ENCODE measurements at regions not wholly inside any gene's neighbourhood (a gene's known extent, or its start where the extent isn't known, plus 50 kb on each side); places are given as distances from the start of the nearest gene placed in this dataset.
A peak's percentile ranks its signal among the peaks of the same experiment; 100 is the strongest.
"Not testable (repeated sequence)": the region's sequence is repeated elsewhere in the genome, so short reads cannot be mapped to it uniquely, and the experiment has no call there.

DNA sequence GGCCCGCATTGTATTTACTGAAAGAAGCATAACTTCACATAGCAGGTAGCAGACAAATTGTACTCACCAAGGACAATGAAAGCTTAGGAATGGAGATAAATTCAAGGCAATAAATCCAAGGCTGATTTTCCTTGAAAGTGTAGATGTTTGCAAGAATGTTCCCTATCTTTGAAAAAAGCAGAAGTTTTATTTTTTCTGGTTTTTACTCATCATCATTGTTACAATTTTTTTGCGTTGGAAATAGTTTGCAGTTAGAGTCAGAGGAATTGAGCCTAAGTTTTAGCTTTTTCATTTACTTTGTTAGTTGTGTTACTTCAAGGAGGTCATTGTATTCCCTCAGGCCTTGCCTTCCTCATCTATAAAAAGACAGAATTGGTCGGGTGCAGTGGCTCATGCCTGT, 213.9 kb upstream of the TBL1XR1 start:
- H3K9me2 ChIP-seq (replicated peaks; ENCODE audit: low read depth, low read length): no peaks in the 10 kb centered on the region
- no peaks in the 10 kb centered on the region for H3K36me3 ChIP-seq (ENCODE audit: insufficient read depth, low read length)
- no peaks in the 10 kb centered on the region for H3K79me2 ChIP-seq (ENCODE audit: insufficient read depth, low read length)
- peak overlapping the region; percentile 66 for H3K9ac ChIP-seq (ENCODE audit: low read depth, low read length, poor library complexity, severe bottlenecking)
- peaks cover 35% of the 10 kb centered on the region for H3K4me1 ChIP-seq (ENCODE audit: insufficient read depth, low read length, poor library complexity, severe bottlenecking)
- no peak for TF ChIP-seq CTCF (conservative IDR thresholded peaks at IDR 0.05; ENCODE audit: low read length)
- H3K4me3 ChIP-seq (ENCODE audit: low read length, poor library complexity, severe bottlenecking): peak overlapping the region; percentile 25
- 0 out of 2 replicates have a peak overlapping the region, but pooled peaks have one; percentile 25 for H2AFZ ChIP-seq (ENCODE audit: low read length)
- peaks cover 5% of the 10 kb centered on the region for H3F3A ChIP-seq (ENCODE audit: low read depth)
- no peaks in the 10 kb centered on the region for H3K9me3 ChIP-seq (ENCODE audit: insufficient read depth, low read depth, low read length)
- H4K20me1 ChIP-seq (ENCODE audit: insufficient read depth, low read length, poor library complexity, severe bottlenecking): no peaks in the 10 kb centered on the region
- peak overlapping the region; percentile 53 for H3K4me2 ChIP-seq (ENCODE audit: low read depth, low read length, poor library complexity, severe bottlenecking)
- no peaks in the 10 kb centered on the region for H3K27me3 ChIP-seq (ENCODE audit: insufficient read depth, low read length, poor library complexity, severe bottlenecking)

DNA sequence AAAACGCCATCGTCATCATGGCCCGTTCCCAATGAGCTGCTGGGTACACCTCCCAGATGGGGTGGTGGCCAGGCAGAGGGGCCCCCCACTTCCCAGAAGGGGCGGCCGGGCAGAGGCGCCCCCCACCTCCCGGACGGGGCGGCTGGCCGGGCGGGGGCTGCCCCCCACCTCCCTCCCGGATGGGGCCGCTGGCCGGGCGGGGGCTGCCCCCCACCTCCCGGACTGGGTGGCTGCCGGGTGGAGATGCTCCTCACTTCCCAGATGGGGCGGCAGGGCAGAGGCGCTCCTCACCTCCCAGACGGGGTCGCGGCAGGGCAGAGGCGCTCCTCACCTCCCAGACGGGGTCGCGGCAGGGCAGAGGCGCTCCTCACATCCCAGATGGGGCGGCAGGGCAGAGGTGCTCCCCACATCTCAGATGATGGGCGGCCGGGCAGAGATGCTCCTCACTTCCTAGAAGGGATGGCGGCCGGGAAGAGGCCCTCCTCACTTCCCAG, 215.4 kb upstream of the TBL1XR1 start:
- H2AFZ ChIP-seq (ENCODE audit: low read length); H3K27me3 ChIP-seq (ENCODE audit: insufficient read depth, low read length, poor library complexity, severe bottlenecking): not testable (repeated sequence)

GRCh38 chr3:177414093-177414492, 216.8 kb upstream of the TBL1XR1 start:
- H3K27me3 ChIP-seq (ENCODE audit: insufficient read depth, low read length, poor library complexity, severe bottlenecking): no peaks in the 10 kb centered on the region
- H4K20me1 ChIP-seq (ENCODE audit: insufficient read depth, low read length, poor library complexity, severe bottlenecking): no peaks in the 10 kb centered on the region
- no peaks in the 10 kb centered on the region for H3K79me2 ChIP-seq (ENCODE audit: insufficient read depth, low read length)
- no peaks in the 10 kb centered on the region for H3K36me3 ChIP-seq (ENCODE audit: insufficient read depth, low read length)
- no peak overlapping the region for H3K9ac ChIP-seq (ENCODE audit: low read depth, low read length, poor library complexity, severe bottlenecking)
- H3K9me2 ChIP-seq (replicated peaks; ENCODE audit: low read depth, low read length): no peaks in the 10 kb centered on the region
- no peak overlapping the region for H3K4me3 ChIP-seq (ENCODE audit: low read length, poor library complexity, severe bottlenecking)
- no peak overlapping the region; the same call in 1 of the 2 replicates for H2AFZ ChIP-seq (ENCODE audit: low read length)
- H3F3A ChIP-seq (ENCODE audit: low read depth): peaks cover 5% of the 10 kb centered on the region
- H3K9me3 ChIP-seq (ENCODE audit: insufficient read depth, low read depth, low read length): no peaks in the 10 kb centered on the region
- TF ChIP-seq CTCF (conservative IDR thresholded peaks at IDR 0.05; ENCODE audit: low read length) (no peak), EZH2phosphoT487 (IDR thresholded peaks at IDR 0.05; ENCODE audit: borderline replicate concordance) (no peak)
- no peak overlapping the region for H3K4me2 ChIP-seq (ENCODE audit: low read depth, low read length, poor library complexity, severe bottlenecking)
- H3K4me1 ChIP-seq (ENCODE audit: insufficient read depth, low read length, poor library complexity, severe bottlenecking): peaks cover 58% of the 10 kb centered on the region

More for the DNA sequence above, 215.4 kb upstream of the TBL1XR1 start:
- H3K4me1 ChIP-seq (ENCODE audit: insufficient read depth, low read length, poor library complexity, severe bottlenecking): peaks cover 44% of the 10 kb centered on the region
- H4K20me1 ChIP-seq (ENCODE audit: insufficient read depth, low read length, poor library complexity, severe bottlenecking); H3K4me2 ChIP-seq (ENCODE audit: low read depth, low read length, poor library complexity, severe bottlenecking); H3K9me3 ChIP-seq (ENCODE audit: insufficient read depth, low read depth, low read length); H3K9ac ChIP-seq (ENCODE audit: low read depth, low read length, poor library complexity, severe bottlenecking); H3K79me2 ChIP-seq (ENCODE audit: insufficient read depth, low read length); H3K4me3 ChIP-seq (ENCODE audit: low read length, poor library complexity, severe bottlenecking); H3K9me2 ChIP-seq (replicated peaks; ENCODE audit: low read depth, low read length); H3F3A ChIP-seq (ENCODE audit: low read depth); H3K36me3 ChIP-seq (ENCODE audit: insufficient read depth, low read length): not testable (repeated sequence)

GRCh38 chr3:177418787-177419186, 221.5 kb upstream of the TBL1XR1 start:
- Histone ChIP-seq H2AFZ (ENCODE audit: low read length) (no peak overlapping the region), H4K20me1 (ENCODE audit: insufficient read depth, low read length, poor library complexity, severe bottlenecking) (no peaks in the 10 kb centered on the region), H3K9ac (ENCODE audit: low read depth, low read length, poor library complexity, severe bottlenecking) (peak overlapping the region; percentile 2), H3K4me3 (ENCODE audit: low read length, poor library complexity, severe bottlenecking) (no peak overlapping the region), H3K9me2 (replicated peaks; ENCODE audit: low read depth, low read length) (no peaks in the 10 kb centered on the region), H3K9me3 (ENCODE audit: insufficient read depth, low read depth, low read length) (no peaks in the 10 kb centered on the region), H3K36me3 (ENCODE audit: insufficient read depth, low read length) (no peaks in the 10 kb centered on the region), H3K4me2 (ENCODE audit: low read depth, low read length, poor library complexity, severe bottlenecking) (peak overlapping the region; percentile 6), H3K79me2 (ENCODE audit: insufficient read depth, low read length) (no peaks in the 10 kb centered on the region), H3F3A (ENCODE audit: low read depth) (no peaks in the 10 kb centered on the region), H3K27me3 (ENCODE audit: insufficient read depth, low read length, poor library complexity, severe bottlenecking) (no peaks in the 10 kb centered on the region), H3K4me1 (ENCODE audit: insufficient read depth, low read length, poor library complexity, severe bottlenecking) (peaks cover 66% of the 10 kb centered on the region)
- TF ChIP-seq EZH2phosphoT487 (IDR thresholded peaks at IDR 0.05; ENCODE audit: borderline replicate concordance) (no peak), CTCF (conservative IDR thresholded peaks at IDR 0.05; ENCODE audit: low read length) (no peak)

Measured in Loucy (cell line).